Spinal cord (tissue), 9 donors: ENCODE measurements at regions not wholly inside any gene's neighbourhood (a gene's known extent, or its start where the extent isn't known, plus 50 kb on each side); places are given as distances from the start of the nearest gene placed in this dataset.

Source experiments
- DNase-seq, 6 donors: peaks; one replicate each; pipeline versions ENCODE4 v3.0.0 to v3.0.0-alpha.2; 2013 to 2015; ENCODE audit warnings: low spot score in 6 of 6, low read depth in 4 of 6
- H3K27ac ChIP-seq: one replicate; pipeline ENCODE4 v1.5.1; 2013; ENCODE audit warnings: low read depth, low read length, control low read depth
- H3K27me3 ChIP-seq: one replicate; pipeline ENCODE4 v1.6.1; 2013; ENCODE audit warnings: low read length; ENCODE audit not compliant: control insufficient read depth, insufficient read depth
- H3K36me3 ChIP-seq: one replicate; pipeline ENCODE4 v1.6.1; 2013; ENCODE audit warnings: low read length; ENCODE audit not compliant: control insufficient read depth, insufficient read depth
- H3K4me1 ChIP-seq: one replicate; pipeline ENCODE4 v1.6.1; 2013; ENCODE audit warnings: low read length; ENCODE audit not compliant: control insufficient read depth, insufficient read depth
- H3K4me3 ChIP-seq: one replicate; pipeline ENCODE4 v1.5.1; 2013; ENCODE audit warnings: low read depth, low read length, control low read depth
- H3K9me3 ChIP-seq: one replicate; pipeline ENCODE4 v1.6.1; 2013; ENCODE audit warnings: low read length; ENCODE audit not compliant: control insufficient read depth, insufficient read depth
- WGBS: methylation state at CpG from one replicate; pipeline ENCODE4 v1.1.5; 2013; ENCODE audit warnings: missing lambda C conversion rate; ENCODE audit not compliant: insufficient coverage; 5-methylcytosine and 5-hydroxymethylcytosine counted together
- donor health status: healthy.

DNA sequence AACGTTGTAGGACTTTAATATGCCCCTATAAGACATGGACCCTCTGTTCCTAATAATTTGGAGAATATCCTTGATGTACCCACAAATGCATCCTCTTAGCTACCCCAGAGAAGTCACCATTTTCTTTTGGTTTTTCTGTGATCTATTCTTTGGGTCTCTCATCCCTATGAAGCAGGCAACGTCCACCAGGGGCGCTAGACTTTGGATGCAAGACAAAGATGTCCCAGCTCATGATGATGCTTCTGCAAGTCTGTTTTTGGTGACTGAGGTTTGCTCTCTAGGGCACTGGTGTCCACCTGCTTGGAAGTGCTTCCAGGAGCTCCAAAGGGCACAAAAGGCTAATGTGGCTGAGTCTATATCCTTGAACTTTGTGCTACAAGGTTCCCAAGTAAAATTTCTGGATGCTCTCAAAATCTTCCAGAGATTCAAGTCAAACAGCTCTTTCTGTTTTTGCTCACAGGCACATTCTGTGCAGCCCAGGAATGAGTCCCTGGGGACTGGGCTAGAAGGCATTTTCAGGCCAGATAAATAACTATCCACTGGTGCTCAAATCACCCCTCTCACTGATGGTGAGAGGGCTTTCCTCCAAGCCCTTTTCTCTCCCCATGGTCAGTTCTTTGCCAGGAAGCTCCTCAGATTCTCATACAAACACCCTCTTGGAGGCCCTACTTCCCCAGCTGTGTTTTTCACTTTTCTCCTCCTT, 166.4 kb downstream of the C7orf25 start:
- Histone ChIP-seq H3K4me3 (no peak overlapping the region), H3K27ac (peak overlapping the region; percentile 65), H3K36me3 (no peaks in the 10 kb centered on the region), H3K4me1 (no peaks in the 10 kb centered on the region), H3K27me3 (no peaks in the 10 kb centered on the region), H3K9me3 (no peaks in the 10 kb centered on the region)
- WGBS = 36% methylated on average over 2 of the region's 3 CpGs
- DNase-seq = peak in 1 of 6 donors; percentile 46

DNA sequence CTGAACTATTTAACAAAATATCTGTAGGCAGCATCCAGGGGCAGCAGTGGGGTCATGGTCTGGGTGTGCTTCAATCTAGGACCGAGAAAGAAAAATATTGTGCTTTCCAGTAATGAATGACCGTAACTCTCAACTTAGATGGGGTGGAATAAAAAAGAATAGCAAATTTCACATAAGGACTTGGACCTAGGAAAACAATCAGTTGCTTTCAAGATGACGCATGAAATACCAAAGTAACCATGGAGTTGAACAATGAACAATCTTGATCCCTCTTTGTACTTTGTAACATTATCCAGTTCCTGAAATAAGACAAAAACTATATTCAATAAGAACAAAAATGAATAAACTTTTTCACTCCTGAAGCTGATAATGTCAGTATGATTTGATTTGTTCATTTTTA, 167.1 kb downstream of the C7orf25 start:
- WGBS = no CpG with 5 or more reads among the region's 3 CpGs

DNA sequence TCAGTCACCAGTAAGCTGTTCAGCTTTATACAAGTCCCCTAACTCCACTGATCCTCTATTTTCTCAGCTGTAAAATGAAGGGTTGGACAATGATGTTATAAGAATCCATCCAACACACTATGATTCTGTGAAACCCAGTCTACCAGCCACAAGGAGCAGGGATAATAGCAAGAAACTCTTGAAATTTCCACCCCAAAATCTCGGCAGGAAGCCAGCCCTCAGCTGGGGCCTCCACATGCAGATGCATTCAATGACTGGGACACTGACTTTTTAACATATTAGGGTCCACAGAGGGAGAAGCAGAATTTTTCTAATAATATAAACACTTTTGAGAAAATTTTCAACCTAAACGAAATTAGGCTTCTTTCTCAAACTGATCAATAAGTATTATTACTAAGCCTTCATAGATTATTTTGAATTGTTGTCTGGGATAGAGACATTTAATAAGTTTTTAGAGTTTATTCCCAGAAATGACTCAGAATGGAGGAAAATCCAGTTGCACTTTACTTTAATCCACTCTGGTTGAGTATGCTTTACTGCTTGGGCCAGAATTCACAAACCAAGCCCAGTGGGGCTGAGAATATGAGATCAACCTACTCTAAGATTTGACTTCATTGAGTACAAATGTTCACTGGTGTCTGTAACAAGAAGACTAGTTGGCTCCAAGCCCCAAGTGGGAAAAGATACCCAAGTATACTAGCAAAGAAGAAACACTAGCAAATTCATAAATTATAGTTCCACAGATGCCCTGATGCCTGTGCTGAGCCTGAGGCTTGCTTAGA, 168.6 kb downstream of the C7orf25 start:
- Histone ChIP-seq H3K4me1 (no peaks in the 10 kb centered on the region), H3K36me3 (no peaks in the 10 kb centered on the region), H3K27me3 (no peaks in the 10 kb centered on the region), H3K27ac (no peak overlapping the region), H3K9me3 (no peaks in the 10 kb centered on the region), H3K4me3 (no peak overlapping the region)
- WGBS = no CpG with 5 or more reads among the region's 2 CpGs
- no peak for DNase-seq

More for the DNA sequence above, 167.1 kb downstream of the C7orf25 start:
- no peaks in the 10 kb centered on the region for H3K9me3 ChIP-seq
- no peaks in the 10 kb centered on the region for H3K36me3 ChIP-seq
- no peaks in the 10 kb centered on the region for H3K27me3 ChIP-seq
- DNase-seq = peak in 1 of 6 donors; percentile 45
- no peak overlapping the region for H3K4me3 ChIP-seq
- no peaks in the 10 kb centered on the region for H3K4me1 ChIP-seq
- peak overlapping the region; percentile 65 for H3K27ac ChIP-seq

DNA sequence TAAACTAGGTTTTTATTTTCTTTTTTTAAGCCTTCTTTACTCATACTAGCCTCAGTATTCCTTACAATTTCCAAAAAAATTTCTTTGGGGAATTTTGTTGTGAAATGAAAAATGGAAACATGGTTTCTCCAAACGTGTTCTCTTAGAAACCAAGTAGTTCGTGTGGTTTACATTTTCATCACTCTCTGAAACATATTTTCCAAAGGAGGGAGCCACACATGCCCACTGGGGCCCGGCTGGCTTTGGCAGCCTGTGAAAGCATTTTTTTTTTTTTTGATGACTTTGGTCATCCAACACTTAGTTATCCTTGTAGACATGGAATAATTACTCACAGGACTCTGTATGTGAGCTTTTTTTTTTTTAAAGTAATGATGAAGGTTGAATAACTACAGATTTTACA, 169.6 kb downstream of the C7orf25 start:
- Histone ChIP-seq H3K9me3 (no peaks in the 10 kb centered on the region), H3K27me3 (no peaks in the 10 kb centered on the region), H3K36me3 (no peaks in the 10 kb centered on the region), H3K4me1 (no peaks in the 10 kb centered on the region), H3K27ac (no peak overlapping the region), H3K4me3 (no peak overlapping the region)
- WGBS = no CpG with 5 or more reads among the region's 3 CpGs
- DNase-seq = no peak

DNA sequence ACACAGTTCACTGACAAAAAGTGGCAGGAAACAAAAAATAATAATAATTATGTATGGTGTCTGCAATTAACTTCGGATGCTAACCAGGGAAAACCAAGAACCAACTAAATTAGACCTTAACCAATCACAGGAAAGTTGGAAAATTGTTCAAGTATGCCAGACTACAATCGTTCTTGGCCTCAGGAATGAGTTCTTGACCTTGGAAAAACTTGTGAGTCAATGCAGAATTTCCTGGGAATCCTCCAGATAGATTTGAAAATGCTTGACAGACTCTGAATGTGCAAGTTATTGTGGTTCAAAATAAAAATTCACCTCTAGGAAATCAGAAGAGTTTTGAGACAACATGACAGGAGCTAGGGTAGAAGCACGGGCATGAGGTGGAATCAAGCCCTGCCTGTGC, 171.5 kb downstream of the C7orf25 start:
- Histone ChIP-seq H3K36me3 (no peaks in the 10 kb centered on the region), H3K27ac (no peak overlapping the region)
- WGBS = 80% methylated on average over 1 of the region's 3 CpGs

DNA sequence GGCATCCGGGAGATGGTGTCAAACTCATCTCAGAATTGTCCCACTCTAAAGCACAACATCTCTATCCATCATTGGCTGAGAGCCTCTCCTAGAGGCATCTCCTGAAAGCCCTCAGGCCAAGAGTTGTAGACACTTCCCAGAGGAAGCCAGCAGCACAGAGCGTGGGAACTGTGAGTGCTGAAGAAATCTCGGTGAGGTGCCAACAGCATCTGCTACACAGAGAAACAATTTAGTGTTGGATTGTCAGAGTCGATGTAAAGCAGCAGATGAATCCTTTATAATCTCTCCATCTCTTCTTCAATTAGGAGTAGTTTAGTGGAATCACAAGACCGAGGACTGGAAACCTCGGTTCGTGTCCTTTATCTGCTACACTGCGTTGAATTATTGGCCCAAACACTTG, 172.2 kb downstream of the C7orf25 start:
- H3K4me3 ChIP-seq = no peak overlapping the region
- 93% methylated on average over 7 of the region's 8 CpGs for WGBS
- H3K4me1 ChIP-seq = no peaks in the 10 kb centered on the region
- DNase-seq = peak in 1 of 6 donors; percentile 30
- no peaks in the 10 kb centered on the region for H3K36me3 ChIP-seq
- no peaks in the 10 kb centered on the region for H3K9me3 ChIP-seq
- H3K27ac ChIP-seq = no peak overlapping the region
- no peaks in the 10 kb centered on the region for H3K27me3 ChIP-seq

More for the DNA sequence above, 171.5 kb downstream of the C7orf25 start:
- Histone ChIP-seq H3K27me3 (no peaks in the 10 kb centered on the region), H3K4me3 (no peak overlapping the region), H3K9me3 (no peaks in the 10 kb centered on the region), H3K4me1 (no peaks in the 10 kb centered on the region)
- no peak for DNase-seq

DNA sequence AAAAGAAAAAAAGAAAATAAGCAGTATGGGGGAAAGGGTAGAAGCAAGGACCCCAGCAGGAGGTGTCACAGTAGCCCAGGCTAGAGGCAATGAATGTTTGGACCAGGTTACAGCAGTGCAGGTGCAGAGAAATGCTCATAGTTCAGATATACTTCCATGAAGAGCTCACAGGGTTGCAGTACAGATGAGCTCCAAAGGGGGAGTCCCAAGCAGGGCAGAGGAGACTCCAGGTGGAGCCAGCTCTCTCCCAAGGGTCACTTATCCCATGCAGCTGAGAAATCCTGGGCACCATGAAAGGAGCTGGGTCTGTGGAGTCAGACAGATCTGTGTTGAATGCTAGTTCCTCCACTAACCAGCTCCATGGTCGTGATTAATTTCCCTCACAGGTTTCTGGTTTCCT, 174.9 kb downstream of the C7orf25 start:
- H3K36me3 ChIP-seq = no peaks in the 10 kb centered on the region
- no peak overlapping the region for H3K4me3 ChIP-seq
- no peaks in the 10 kb centered on the region for H3K27me3 ChIP-seq
- no CpG with 5 or more reads among the region's 1 CpG for WGBS
- no peak overlapping the region for H3K27ac ChIP-seq
- no peak for DNase-seq
- H3K9me3 ChIP-seq = no peaks in the 10 kb centered on the region
- no peaks in the 10 kb centered on the region for H3K4me1 ChIP-seq

DNA sequence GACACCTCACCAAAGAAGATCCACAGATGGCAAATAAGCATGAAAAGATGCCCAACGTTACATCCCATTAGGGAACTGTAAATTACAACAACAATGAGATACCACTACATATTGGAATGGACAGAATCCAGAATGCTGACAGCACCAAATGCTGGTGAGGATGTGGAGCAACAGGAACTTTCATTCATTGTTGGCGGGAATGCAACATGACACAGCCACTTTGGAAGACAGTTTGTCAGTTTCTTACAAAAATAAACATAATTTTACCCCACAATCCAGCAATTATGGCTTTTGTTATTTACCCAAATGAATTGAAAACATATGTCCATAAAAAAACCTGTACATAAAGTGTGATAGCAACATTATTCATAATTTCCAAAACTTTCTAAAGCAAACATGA, 176.8 kb downstream of the C7orf25 start:
- Histone ChIP-seq H3K4me3 (no peak overlapping the region), H3K9me3 (no peaks in the 10 kb centered on the region), H3K27me3 (no peaks in the 10 kb centered on the region), H3K36me3 (no peaks in the 10 kb centered on the region), H3K27ac (no peak overlapping the region), H3K4me1 (no peaks in the 10 kb centered on the region)
- DNase-seq = no peak
- 100% methylated on average over 1 of the region's 2 CpGs for WGBS

DNA sequence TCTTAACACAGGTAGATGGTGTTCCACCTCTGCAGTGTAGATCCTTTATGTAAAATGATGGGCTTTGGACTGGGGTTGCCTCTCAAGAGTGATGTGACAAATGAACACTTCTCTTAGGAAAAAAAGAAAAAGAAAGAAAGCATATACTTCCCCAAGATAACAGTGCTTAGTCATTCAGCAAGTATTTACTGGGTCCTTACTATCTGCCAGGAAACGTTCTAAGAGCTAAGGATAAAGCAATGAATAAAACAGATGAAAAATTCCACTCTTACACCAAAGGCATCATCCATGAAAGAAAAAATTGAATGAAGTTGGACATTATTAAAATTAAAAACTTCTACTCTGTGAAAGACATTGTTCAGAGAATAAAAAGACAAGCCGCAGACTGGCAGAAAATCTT, 177.3 kb downstream of the C7orf25 start:
- H3K27ac ChIP-seq = no peak overlapping the region
- H3K36me3 ChIP-seq = no peaks in the 10 kb centered on the region
- H3K4me1 ChIP-seq = no peaks in the 10 kb centered on the region
- H3K9me3 ChIP-seq = no peaks in the 10 kb centered on the region
- no peak overlapping the region for H3K4me3 ChIP-seq
- DNase-seq = no peak
- H3K27me3 ChIP-seq = no peaks in the 10 kb centered on the region
- WGBS = 100% methylated on average over 1 of the region's 2 CpGs

DNA sequence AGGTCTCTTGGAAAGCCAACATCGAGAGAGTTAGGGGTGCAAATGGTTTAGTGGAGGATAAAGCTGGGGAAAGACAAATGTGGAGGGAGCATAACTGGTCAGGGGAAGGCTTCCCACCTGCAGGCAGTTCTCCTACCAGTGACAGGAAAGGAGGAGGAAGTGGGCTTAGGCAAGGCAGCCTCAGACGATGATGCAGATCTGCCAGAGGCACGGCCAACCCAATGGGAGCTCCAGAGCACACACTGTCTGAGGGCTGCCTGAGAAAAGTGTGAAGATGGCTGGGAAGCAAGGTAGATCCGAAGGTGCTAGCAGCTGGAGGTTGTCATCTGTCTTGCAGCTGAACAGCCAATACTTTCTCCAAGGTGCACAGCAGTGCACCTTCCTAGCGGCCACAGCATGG, 178.8 kb downstream of the C7orf25 start:
- no peaks in the 10 kb centered on the region for H3K36me3 ChIP-seq
- no peaks in the 10 kb centered on the region for H3K27me3 ChIP-seq
- no peak for DNase-seq
- H3K27ac ChIP-seq = no peak overlapping the region
- H3K4me3 ChIP-seq = no peak overlapping the region
- WGBS = 80% methylated on average over 5 of the region's 5 CpGs
- no peaks in the 10 kb centered on the region for H3K4me1 ChIP-seq
- no peaks in the 10 kb centered on the region for H3K9me3 ChIP-seq
